CD4-positive, CD25-positive, alpha-beta regulatory T cell (primary cell): ENCODE measurements at regions not wholly inside any gene's neighbourhood (a gene's known extent, or its start where the extent isn't known, plus 50 kb on each side); places are given as distances from the start of the nearest gene placed in this dataset.

Source experiments
- ATAC-seq, 2 donors: fragments of 150-1000 bp; cut with Tn5 transposase; one replicate each; pipeline ENCODE4 v1.10.0; 2021; ENCODE audit warnings: low read depth in 2 of 2, moderate number of reproducible peaks in 2 of 2, moderate library complexity in 1 of 2
- DNase-seq, 3 donors: peaks; one replicate each; pipeline versions ENCODE4 v3.0.0 to v3.0.0-alpha.2; 2012 to 2022; ENCODE audit warnings: mixed read lengths in 1 of 3
- H3K27ac ChIP-seq: one replicate; pipeline ENCODE4 v1.7.0; 2013; ENCODE audit warnings: mild to moderate bottlenecking, low read length; ENCODE audit not compliant: insufficient read depth, poor library complexity, severe bottlenecking
- H3K27me3 ChIP-seq: one replicate; pipeline ENCODE4 v1.7.0; 2013; ENCODE audit warnings: low read length; ENCODE audit not compliant: control insufficient read depth, insufficient read depth
- H3K36me3 ChIP-seq: one replicate; pipeline ENCODE4 v1.7.0; 2013; ENCODE audit warnings: mild to moderate bottlenecking, low read length, moderate library complexity; ENCODE audit not compliant: control insufficient read depth, insufficient read depth
- H3K4me1 ChIP-seq: 2 replicates; pipeline ENCODE4 v1.7.0; 2013; ENCODE audit warnings: mild to moderate bottlenecking, low read length; ENCODE audit not compliant: insufficient read depth, control insufficient read depth, poor library complexity, severe bottlenecking
- H3K4me3 ChIP-seq: one replicate; pipeline ENCODE4 v1.7.0; 2013; ENCODE audit warnings: low read depth, mild to moderate bottlenecking, low read length, moderate library complexity
- H3K9me3 ChIP-seq, 2 experiments: 1 replicate in 1 of 2; 2 replicates in 1 of 2; pipeline ENCODE4 v1.7.0; 2013; ENCODE audit warnings: low read length in 2 of 2, mild to moderate bottlenecking in 1 of 2, moderate library complexity in 1 of 2; ENCODE audit not compliant: control insufficient read depth in 2 of 2
- H3K27ac Mint-ChIP-seq, 3 donors: one replicate each; pipeline ENCODE4 v1.8.0; 2020 to 2022; ENCODE audit warnings: mild to moderate bottlenecking in 3 of 3, mixed read lengths in 3 of 3, moderate library complexity in 2 of 3
- H3K27me3 Mint-ChIP-seq: one replicate; pipeline ENCODE4 v1.8.0; 2022; ENCODE audit warnings: mild to moderate bottlenecking, mixed read lengths
- H3K36me3 Mint-ChIP-seq: one replicate; pipeline ENCODE4 v1.8.0; 2020; ENCODE audit warnings: mixed read lengths
- H3K4me1 Mint-ChIP-seq, 4 donors: one replicate each; pipeline ENCODE4 v1.8.0; 2020 to 2022; ENCODE audit warnings: mixed read lengths in 4 of 4, mild to moderate bottlenecking in 1 of 4
- H3K4me3 Mint-ChIP-seq, 4 donors: one replicate each; pipeline ENCODE4 v1.8.0; 2020 to 2022; ENCODE audit warnings: mild to moderate bottlenecking in 4 of 4, mixed read lengths in 4 of 4, moderate library complexity in 3 of 4
- H3K9me3 Mint-ChIP-seq, 7 donors: one replicate each; pipeline ENCODE4 v1.8.0; 2020 to 2022; ENCODE audit warnings: mixed read lengths in 7 of 7, mild to moderate bottlenecking in 3 of 7, moderate library complexity in 2 of 7

DNA sequence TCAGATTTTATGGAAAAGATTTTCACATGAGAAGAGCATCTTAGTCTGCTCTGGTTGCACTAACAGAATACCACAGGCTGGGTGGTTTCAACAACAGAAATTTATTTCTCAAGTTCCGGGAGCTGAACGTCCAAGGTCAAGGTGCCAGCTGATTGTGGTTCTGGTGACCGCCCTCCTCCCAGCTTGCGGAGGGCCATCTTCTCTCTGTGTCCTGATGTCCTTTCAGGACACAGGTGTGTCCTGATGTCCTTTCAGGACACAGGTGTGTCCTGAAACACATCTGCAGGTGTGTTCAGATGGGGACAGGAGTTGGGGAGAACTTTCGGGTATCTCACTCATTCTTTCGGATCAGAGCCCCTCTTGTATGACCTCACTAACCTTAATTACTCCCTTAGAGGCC is 374.9 kb downstream of the SOX11 start:
- Mint-ChIP-seq H3K36me3 (no peaks in the 10 kb centered on the region), H3K4me3 (no peak overlapping the region), H3K4me1 (no peaks in the 10 kb centered on the region), H3K27me3 (no peaks in the 10 kb centered on the region), H3K9me3 (peaks cover 0 to 5% (median 3%) of the 10 kb centered on the region in 7 donors), H3K27ac (no peak overlapping the region)
- no peaks in the 10 kb centered on the region for H3K27me3 ChIP-seq
- H3K4me3 ChIP-seq = no peak overlapping the region
- no peaks in the 10 kb centered on the region for H3K36me3 ChIP-seq
- DNase-seq (no peak), ATAC-seq (no peak)
- H3K9me3 ChIP-seq = no peaks in the 10 kb centered on the region
- no peak overlapping the region for H3K27ac ChIP-seq
- H3K4me1 ChIP-seq = no peaks in the 10 kb centered on the region

- no peaks in the 10 kb centered on the region for H3K36me3 ChIP-seq
- Mint-ChIP-seq H3K27ac (no peak overlapping the region), H3K9me3 (peaks cover 0 to 5% (median 3%) of the 10 kb centered on the region in 7 donors), H3K36me3 (no peaks in the 10 kb centered on the region), H3K4me3 (no peak overlapping the region), H3K27me3 (no peaks in the 10 kb centered on the region), H3K4me1 (no peaks in the 10 kb centered on the region)
- H3K4me3 ChIP-seq = no peak overlapping the region
- no peaks in the 10 kb centered on the region for H3K9me3 ChIP-seq
- H3K27ac ChIP-seq = no peak overlapping the region
- ATAC-seq (no peak), DNase-seq (no peak)
- H3K4me1 ChIP-seq = no peaks in the 10 kb centered on the region
- H3K27me3 ChIP-seq = no peaks in the 10 kb centered on the region
Observed at GRCh38 chr2:6067806-6068205, 375.6 kb downstream of the SOX11 start.

- no peaks in the 10 kb centered on the region for H3K27me3 Mint-ChIP-seq
Observed at GRCh38 chr2:6068429-6068828, 376.2 kb downstream of the SOX11 start.

GRCh38 chr2:6069381-6069780 is 377.2 kb downstream of the SOX11 start:
- Histone ChIP-seq H3K27me3 (no peaks in the 10 kb centered on the region), H3K36me3 (no peaks in the 10 kb centered on the region), H3K27ac (no peak overlapping the region), H3K4me3 (no peak overlapping the region), H3K4me1 (no peaks in the 10 kb centered on the region), H3K9me3 (no peaks in the 10 kb centered on the region)
- no peak for ATAC-seq
- Mint-ChIP-seq H3K9me3 (peaks cover 0 to 5% (median 3%) of the 10 kb centered on the region in 7 donors), H3K27ac (no peak overlapping the region), H3K36me3 (no peaks in the 10 kb centered on the region), H3K4me3 (no peak overlapping the region), H3K4me1 (no peaks in the 10 kb centered on the region), H3K27me3 (no peaks in the 10 kb centered on the region)
- no peak for DNase-seq

More at GRCh38 chr2:6068429-6068828, 376.2 kb downstream of the SOX11 start:
- ATAC-seq = no peak
- no peaks in the 10 kb centered on the region for H3K36me3 Mint-ChIP-seq
- Histone ChIP-seq H3K9me3 (no peaks in the 10 kb centered on the region), H3K4me1 (no peaks in the 10 kb centered on the region), H3K27me3 (no peaks in the 10 kb centered on the region), H3K36me3 (no peaks in the 10 kb centered on the region), H3K27ac (no peak overlapping the region), H3K4me3 (no peak overlapping the region)
- H3K9me3 Mint-ChIP-seq = peaks cover 0 to 5% (median 3%) of the 10 kb centered on the region in 7 donors
- no peak overlapping the region for H3K4me3 Mint-ChIP-seq
- no peak overlapping the region for H3K27ac Mint-ChIP-seq
- DNase-seq = no peak
- H3K4me1 Mint-ChIP-seq = no peaks in the 10 kb centered on the region

DNA sequence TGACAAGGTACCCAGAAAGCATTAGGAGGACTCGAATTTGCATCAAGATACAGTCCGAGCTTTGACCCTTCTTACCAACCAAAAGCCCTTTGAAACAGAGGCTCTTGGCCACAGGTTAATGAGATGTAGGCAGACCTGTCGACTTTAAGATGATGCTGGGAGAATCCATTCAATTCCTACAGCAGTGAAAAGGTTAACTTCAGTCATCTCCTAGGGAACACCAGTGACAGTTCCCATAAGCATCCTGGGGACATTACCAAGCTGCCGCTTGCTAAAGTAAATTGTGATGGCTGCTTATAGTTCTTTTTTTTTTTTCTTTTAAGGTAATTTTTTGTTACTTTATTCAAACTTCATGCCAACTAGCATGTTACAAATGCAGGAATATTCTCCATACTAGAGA is 379.3 kb downstream of the SOX11 start:
- Histone ChIP-seq H3K27ac (no peak overlapping the region), H3K9me3 (no peaks in the 10 kb centered on the region), H3K4me1 (no peaks in the 10 kb centered on the region), H3K4me3 (no peak overlapping the region), H3K27me3 (no peaks in the 10 kb centered on the region), H3K36me3 (no peaks in the 10 kb centered on the region)
- H3K36me3 Mint-ChIP-seq = no peaks in the 10 kb centered on the region
- DNase-seq (no peak), ATAC-seq (no peak)
- H3K27me3 Mint-ChIP-seq = no peaks in the 10 kb centered on the region
- no peak overlapping the region for H3K27ac Mint-ChIP-seq
- no peaks in the 10 kb centered on the region for H3K4me1 Mint-ChIP-seq
- H3K4me3 Mint-ChIP-seq = no peak overlapping the region
- H3K9me3 Mint-ChIP-seq = peaks cover 0 to 4% (median 0%) of the 10 kb centered on the region in 7 donors

- Histone ChIP-seq H3K36me3 (no peaks in the 10 kb centered on the region), H3K4me3 (no peak overlapping the region), H3K27ac (no peak overlapping the region), H3K4me1 (no peaks in the 10 kb centered on the region), H3K27me3 (no peaks in the 10 kb centered on the region), H3K9me3 (no peaks in the 10 kb centered on the region)
- Mint-ChIP-seq H3K4me3 (no peak overlapping the region), H3K27ac (no peak overlapping the region), H3K4me1 (no peaks in the 10 kb centered on the region), H3K9me3 (peaks cover 0 to 4% (median 0%) of the 10 kb centered on the region in 7 donors), H3K27me3 (no peaks in the 10 kb centered on the region), H3K36me3 (no peaks in the 10 kb centered on the region)
- ATAC-seq (no peak), DNase-seq (no peak)
Observed at GRCh38 chr2:6072276-6072675, 380.1 kb downstream of the SOX11 start.

DNA sequence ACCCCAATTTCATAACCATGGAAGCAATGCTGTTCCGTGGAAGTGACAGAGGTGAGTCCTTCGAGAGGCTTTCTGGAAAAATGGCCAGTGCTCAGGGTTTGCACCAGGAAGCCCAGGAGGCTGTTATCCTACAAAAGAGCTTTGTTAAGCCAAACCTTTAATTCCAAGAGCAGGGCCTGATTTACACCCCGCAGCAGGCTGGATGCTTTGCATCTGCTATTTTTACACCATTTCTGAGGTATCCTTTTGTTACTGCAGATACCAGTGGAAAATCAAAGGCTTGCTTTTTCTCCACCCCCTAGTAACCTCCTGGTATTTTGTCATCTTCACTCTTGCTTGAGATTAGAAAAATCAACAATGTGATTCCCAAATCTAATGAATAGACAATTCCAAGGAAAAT is 380.6 kb downstream of the SOX11 start:
- Mint-ChIP-seq H3K4me1 (no peaks in the 10 kb centered on the region), H3K27ac (no peak overlapping the region), H3K36me3 (no peaks in the 10 kb centered on the region), H3K9me3 (peaks cover 0 to 4% (median 0%) of the 10 kb centered on the region in 7 donors), H3K27me3 (no peaks in the 10 kb centered on the region), H3K4me3 (no peak overlapping the region)
- Histone ChIP-seq H3K4me3 (no peak overlapping the region), H3K9me3 (no peaks in the 10 kb centered on the region), H3K27ac (no peak overlapping the region), H3K36me3 (no peaks in the 10 kb centered on the region), H3K27me3 (no peaks in the 10 kb centered on the region), H3K4me1 (no peaks in the 10 kb centered on the region)
- ATAC-seq (no peak), DNase-seq (no peak)

DNA sequence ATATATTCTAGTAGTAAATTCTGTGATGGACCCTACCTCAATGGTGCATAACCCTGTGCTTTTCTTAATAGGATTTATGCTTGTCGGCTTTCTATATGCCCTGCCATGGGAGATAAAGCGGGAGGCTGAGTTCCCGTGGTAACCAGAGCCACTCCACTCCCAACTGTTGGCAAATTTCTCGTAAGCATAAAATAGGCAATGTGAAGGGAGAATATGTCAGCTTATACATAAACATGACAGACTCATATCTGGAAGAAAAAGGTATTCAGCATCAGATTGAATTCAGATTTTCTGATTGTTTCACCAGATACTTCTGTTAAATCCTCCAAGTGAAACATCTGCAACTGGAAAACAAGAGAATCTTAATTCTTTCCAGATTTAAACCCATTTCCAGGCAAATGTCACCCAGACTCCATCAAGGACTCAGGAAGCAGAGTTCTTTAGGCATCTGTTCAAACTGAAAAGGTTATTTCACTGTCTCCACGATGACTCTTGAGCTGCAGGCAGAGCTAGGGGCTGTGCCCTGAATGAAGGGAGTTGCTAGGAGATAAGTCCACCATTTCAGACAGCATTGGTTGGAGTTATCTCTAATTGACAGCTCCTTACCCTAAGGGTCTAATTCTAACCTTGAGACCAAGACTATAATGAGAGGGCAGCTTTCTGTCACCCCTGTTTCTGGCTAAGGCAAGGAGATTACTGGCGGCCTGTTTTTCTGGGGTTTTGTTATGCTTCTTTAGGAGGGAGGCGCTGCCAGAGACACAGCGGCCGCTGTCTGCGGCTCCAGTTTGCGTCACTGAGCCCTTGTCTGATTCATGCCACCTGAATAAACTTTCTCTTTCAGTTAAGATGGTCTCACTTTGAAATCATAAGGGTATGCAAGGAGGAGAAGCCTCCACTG is 381.3 kb downstream of the SOX11 start:
- no peak overlapping the region for H3K27ac ChIP-seq
- no peaks in the 10 kb centered on the region for H3K27me3 ChIP-seq
- H3K27ac Mint-ChIP-seq = no peak overlapping the region

More for the DNA sequence above, 381.3 kb downstream of the SOX11 start:
- Histone ChIP-seq H3K4me1 (no peaks in the 10 kb centered on the region), H3K36me3 (no peaks in the 10 kb centered on the region), H3K9me3 (no peaks in the 10 kb centered on the region), H3K4me3 (no peak overlapping the region)
- DNase-seq (no peak), ATAC-seq (no peak)
- Mint-ChIP-seq H3K4me1 (no peaks in the 10 kb centered on the region), H3K4me3 (no peak overlapping the region), H3K36me3 (no peaks in the 10 kb centered on the region), H3K27me3 (no peaks in the 10 kb centered on the region), H3K9me3 (peaks cover 0 to 1% (median 0%) of the 10 kb centered on the region in 7 donors)
